ENCODE measurements at regions not wholly inside any gene's neighbourhood (a gene's known extent, or its start where the extent isn't known, plus 50 kb on each side); places are given as distances from the start of the nearest gene placed in this dataset.

GRCh38 chr21:35627462-35627861 lies 432.9 kb downstream of the SETD4 start:
- no peak for TF ChIP-seq CTCF (conservative IDR thresholded peaks at IDR 0.05; ENCODE audit: low read length)
- TF ChIP-seq EZH2phosphoT487 (IDR thresholded peaks at IDR 0.05; ENCODE audit: borderline replicate concordance): no peak
